HG02759 (cell line): ENCODE measurements at regions not wholly inside any gene's neighbourhood (a gene's known extent, or its start where the extent isn't known, plus 50 kb on each side); places are given as distances from the start of the nearest gene placed in this dataset.
"Not testable (repeated sequence)": the region's sequence is repeated elsewhere in the genome, so short reads cannot be mapped to it uniquely, and the experiment has no call there.

Experiments used
- ATAC-seq: cut with Tn5 transposase; IDR thresholded peaks from one replicate; pipeline ENCODE4 v1.9.1; 2021; ENCODE audit warnings: mild to moderate bottlenecking, moderate library complexity; ENCODE audit not compliant: unreplicated experiment

DNA sequence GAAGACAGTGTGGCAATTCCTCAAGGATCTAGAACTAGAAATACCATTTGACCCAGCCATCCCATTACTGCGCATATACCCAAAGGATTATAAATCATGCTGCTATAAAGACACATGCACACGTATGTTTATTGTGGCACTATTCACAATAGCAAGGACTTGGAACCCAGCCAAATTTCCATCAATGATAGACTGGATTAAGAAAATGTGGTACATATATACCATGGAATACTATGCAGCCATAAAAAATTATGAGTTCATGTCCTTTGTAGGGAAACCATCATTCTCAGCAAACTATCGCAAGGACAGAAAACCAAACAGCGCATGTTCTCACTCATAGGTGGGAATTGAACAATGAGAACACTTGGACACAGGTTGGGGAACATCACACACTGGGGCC, 729.6 kb upstream of the ARPP21 start:
- not testable (repeated sequence) for ATAC-seq

DNA sequence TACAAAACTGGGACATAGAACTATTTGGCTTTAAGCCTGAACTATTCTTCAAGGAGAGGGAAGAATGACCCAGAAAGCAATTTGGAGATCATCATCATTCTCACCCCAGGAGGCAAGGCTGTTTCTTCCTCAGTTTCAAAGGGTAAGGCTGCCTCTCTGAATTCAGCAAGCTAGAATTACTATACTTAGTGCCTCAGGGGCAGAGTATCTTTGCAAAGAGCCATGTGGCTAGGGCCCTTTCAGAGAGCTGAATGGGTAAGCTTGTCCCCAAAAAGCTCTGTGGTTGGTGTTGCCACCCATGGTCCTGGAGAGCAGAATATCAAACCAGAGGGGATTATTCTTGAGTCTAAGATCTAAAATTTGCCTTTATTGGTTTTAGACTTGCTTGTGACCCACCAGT, 720.3 kb upstream of the ARPP21 start:
- no peak for ATAC-seq

- no peak for ATAC-seq
Measured at GRCh38 chr3:34920806-34921205, 718.5 kb upstream of the ARPP21 start.

- no peak for ATAC-seq
Measured at GRCh38 chr3:34924961-34925360, 714.4 kb upstream of the ARPP21 start.

DNA sequence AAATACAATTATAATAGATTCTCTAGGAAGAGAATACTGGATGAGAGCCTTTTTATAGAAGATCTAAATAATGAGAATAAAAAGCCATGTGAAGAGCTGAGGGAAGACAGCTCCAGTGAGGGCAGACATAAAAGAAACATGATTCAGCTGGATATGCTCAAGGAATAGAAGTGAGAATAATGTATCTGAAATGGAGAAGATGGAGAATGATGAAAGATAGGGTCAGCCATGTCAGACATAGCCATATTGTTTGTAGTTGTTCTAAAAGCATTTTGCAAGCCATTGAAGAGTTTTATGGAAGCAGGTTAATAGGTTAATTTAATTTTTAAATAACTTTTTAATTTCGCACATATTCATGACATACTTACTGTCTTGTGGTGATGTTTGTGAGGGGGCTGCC, 713.5 kb upstream of the ARPP21 start:
- no peak for ATAC-seq

DNA sequence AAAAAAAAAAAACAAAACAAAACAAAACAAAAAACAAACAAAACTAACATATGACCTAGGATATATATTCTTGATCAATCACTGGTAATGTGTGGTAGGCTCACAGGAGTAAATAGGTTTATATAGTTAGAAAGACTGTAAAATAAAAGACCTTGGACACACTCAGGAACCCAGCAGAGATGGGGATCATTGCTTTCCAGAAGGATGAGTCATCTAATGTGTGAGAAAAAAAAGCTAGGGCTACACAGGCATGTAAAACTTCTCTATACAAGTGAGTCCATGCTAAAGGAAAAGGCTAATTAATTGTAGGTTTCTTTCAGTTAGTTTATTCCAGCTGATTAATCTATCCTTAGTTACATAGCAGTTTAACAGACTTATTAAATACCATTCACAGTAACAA, 710.3 kb upstream of the ARPP21 start:
- no peak for ATAC-seq

DNA sequence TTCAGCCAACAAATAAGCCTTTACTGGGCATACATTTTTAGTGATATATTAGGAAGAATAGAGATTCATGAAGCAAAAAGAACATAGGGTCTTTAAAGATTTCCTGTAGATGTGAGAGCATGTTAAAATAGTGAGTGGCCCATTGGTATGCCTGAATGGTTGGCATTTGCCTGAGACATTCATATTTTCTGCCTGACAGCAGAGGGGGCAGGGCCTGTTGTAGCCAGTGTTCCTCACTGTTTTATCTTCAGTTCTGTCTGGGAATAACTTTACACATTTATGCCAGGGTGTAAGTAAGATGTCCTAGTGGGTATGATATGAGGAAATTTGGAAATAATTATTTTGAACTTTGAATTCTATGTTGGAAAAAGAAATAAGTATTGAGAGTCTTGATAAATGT, 704.7 kb upstream of the ARPP21 start:
- no peak for ATAC-seq

DNA sequence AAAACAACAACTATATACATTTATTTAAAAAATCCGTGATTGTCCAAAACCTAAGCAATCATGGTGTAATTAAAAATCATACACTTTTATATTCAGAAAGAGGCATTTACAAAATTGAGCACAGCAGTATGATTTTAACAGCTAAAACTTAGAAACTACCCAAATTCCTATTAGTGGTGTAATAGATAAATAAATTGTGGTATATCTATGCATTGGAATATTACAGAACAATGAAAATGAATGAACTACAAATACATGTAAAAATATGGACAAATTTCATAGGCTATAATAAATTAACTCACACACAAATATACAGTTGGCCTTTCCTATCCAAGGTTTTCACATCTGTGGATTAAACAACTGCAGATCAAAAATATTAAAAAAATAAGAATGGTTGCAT, 700.5 kb upstream of the ARPP21 start:
- ATAC-seq = no peak

DNA sequence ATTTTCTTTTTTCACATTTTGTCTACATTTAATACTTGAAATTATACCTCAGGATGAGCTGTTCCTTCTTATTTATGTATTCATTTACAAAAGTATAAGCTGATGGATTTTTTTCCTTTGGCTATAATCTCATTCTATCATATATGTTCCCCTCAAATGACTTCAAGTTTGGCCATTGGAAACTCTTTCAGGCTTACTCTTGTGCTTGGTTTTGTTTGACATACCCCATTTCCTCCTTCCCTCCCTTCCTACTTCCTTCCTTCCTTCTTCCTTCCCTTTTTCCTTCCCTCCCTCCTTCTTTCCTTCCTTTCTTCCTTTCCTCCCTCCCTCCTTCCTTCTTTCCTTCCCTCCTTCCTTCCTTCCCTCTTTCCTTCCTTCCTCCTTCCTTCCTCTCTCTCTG, 697.1 kb upstream of the ARPP21 start:
- ATAC-seq = no peak

GRCh38 chr3:34947834-34948233, 691.5 kb upstream of the ARPP21 start:
- ATAC-seq = no peak

DNA sequence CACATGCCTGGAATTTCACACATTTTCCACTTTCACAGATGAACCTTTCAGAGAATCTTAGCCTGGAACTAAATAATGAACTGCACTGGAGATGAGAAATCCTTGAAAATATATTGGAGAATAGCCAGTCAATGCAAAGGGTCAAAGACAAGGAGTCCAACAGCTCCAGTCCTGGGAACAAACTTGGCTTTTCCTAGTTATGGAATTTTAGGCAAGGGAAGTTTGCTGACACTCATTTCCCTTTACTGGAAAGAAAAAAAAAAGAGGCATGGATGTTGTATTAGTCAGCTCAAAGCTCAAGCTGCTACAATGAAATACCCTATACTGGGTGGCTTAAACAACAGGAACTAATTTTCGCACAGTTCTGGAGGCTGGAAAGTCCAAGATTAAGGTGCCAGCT, 690.8 kb upstream of the ARPP21 start:
- no peak for ATAC-seq

GRCh38 chr3:34955680-34956079, 683.6 kb upstream of the ARPP21 start:
- ATAC-seq = no peak

DNA sequence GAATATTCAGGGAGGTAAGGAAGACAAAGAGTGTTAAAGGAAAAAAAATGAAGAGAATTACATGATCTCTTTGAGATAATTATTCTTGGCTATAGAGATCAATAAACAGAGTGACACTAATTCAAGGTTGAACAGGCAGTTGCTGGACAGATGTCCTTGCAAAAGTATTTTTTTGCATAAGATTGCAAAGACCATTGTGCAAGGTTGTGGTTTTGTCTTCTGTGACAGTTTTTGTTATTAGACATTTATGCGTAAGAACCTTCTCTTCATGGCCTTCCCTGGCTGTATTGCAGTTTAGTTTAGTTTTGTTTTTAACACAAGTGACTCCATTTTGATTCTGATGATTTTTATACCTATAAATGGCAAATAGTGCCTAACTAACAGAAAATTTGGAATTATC, 682.8 kb upstream of the ARPP21 start:
- ATAC-seq = no peak

DNA sequence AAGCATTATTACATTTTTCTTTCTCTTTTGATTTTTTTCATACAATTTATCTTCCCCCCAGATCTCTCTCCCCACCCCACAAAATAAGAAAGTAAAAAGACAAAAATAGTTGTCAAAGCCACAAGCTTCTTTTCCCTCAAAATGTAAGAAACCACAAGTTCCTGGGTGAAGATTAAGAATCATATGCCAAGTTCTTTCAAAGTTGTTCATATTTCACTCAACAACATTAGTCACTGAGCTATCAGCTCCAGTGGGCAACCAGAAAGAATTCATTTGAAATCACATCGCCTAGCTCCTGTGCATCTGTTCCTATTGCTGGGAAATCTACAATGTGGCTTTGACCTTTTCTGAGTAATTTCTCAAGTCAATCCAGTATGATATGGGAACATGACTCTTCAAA, 681.6 kb upstream of the ARPP21 start:
- no peak for ATAC-seq

- ATAC-seq = no peak
Measured at GRCh38 chr3:34969513-34969912, 669.8 kb upstream of the ARPP21 start.

GRCh38 chr3:34972481-34972880, 666.8 kb upstream of the ARPP21 start:
- ATAC-seq = no peak

- ATAC-seq = no peak
Measured at GRCh38 chr3:34973586-34973985, 665.7 kb upstream of the ARPP21 start.

DNA sequence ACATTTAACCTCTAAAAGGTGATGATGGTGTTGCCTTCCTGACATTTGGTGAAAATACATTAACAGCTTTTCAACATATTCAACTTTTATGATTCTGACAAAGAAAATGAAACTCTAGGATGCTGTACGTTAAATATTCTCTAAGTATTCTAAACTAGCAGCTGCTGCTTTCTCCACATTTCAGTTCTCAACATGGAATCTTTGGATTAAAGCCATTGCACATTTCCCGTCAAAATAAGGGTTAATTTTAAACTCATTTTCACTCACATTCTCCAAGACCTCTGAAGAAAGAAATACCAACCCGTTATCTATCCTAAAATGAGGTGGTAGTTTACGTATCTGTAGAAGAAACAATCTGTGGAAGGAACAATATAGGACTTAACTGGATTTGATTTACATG, 655.7 kb upstream of the ARPP21 start:
- no peak for ATAC-seq

DNA sequence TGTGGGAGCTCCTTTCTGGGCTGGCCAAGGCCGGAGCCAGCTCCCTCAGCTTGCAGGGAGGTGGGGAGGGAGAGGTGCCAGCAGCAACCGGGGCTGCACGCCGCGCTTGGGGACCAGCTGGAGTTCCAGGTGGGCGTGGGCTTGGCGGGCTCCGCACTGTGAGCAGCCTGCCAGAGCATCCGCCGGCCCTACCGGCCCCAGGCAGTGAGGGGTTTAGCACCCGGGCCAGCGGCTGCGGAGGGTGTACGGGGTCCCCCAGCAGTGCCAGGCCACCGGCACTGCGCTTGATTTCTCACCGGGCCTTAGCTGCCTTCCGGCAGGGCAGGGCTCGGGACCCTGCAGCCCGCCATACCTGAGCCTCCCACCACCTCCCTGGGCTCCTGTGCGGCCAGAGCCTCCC, 651.0 kb upstream of the ARPP21 start:
- ATAC-seq = no peak

- no peak for ATAC-seq
Measured at GRCh38 chr3:34995796-34996430, 643.4 kb upstream of the ARPP21 start.

DNA sequence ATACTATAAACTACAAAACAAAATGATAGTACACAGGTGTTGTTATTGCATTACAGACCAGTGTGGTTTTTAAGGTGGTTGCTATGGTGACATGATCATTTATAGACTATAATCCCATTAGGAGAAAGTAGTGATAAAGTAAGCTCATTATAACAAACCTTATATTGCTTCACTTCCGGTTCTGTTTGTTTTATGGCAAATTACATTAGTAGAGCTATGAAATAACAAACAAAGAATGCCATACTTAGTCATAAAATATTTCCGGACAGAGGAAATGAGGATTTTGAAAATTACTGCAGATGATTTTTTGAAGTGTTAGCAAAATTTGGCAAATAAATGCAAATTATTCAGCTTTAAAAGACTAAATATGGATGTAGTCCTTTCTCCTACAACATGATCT, 640.4 kb upstream of the ARPP21 start:
- ATAC-seq = no peak

GRCh38 chr3:35012214-35012613, 627.1 kb upstream of the ARPP21 start:
- no peak for ATAC-seq

DNA sequence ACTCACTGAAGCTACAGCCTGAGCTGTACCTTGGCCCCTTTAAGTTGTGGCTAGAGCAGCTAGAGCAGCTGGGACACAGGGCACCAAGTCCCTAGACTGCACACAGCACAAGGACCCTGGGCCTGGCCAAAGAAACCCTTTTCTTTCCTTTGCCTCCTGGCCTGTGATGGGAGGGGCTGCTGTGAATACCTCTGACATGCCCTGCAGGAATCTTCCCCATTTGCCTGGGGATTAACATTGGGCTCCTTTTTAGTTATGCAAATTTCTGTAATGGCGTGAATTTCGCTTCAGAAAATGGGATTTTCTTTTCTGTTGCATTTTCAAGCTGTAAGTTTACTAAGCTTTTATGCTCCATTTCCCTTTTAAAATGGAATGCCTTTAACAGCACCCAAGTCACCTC, 611.2 kb upstream of the ARPP21 start:
- no peak for ATAC-seq
